T-cell (primary cell): ENCODE measurements at regions not wholly inside any gene's neighbourhood (a gene's known extent, or its start where the extent isn't known, plus 50 kb on each side); places are given as distances from the start of the nearest gene placed in this dataset.
A peak's percentile ranks its signal among the peaks of the same experiment; 100 is the strongest.

Experiments used
- ATAC-seq, 4 experiments: fragments of 200-7000 bp in 3 of 4; fragments of 150-1000 bp in 1 of 4; cut with Tn5 transposase; replicated peaks in 1 of 4; 1 replicate in 3 of 4; 2 replicates in 1 of 4; pipeline ENCODE4 v1.10.0; 2021; ENCODE audit warnings: moderate library complexity in 3 of 4, mild to moderate bottlenecking in 2 of 4, moderate number of reproducible peaks in 1 of 4
- CTCF ChIA-PET, 2 donors: fragments of 300-600 bp; sonication (Branson Sonifier 250); formaldehyde crosslinking; loops; one replicate each; lab custom pipeline; 2022; ENCODE audit warnings: antibody characterized with exemption in 2 of 2; lab: Charles Lee
- POLR2A ChIA-PET, 2 donors: fragments of 300-600 bp; sonication (Branson Sonifier 250); formaldehyde crosslinking; loops; one replicate each; lab custom pipeline; 2022; ENCODE audit warnings: antibody characterized with exemption in 2 of 2; lab: Charles Lee
- DNase-seq, 35 experiments: peaks; one replicate each; pipeline versions ENCODE4 v3.0.0 to v3.0.0-alpha.2; 2013 to 2023
- H3K27ac ChIP-seq: one replicate; pipeline ENCODE4 v1.5.1; 2013; ENCODE audit warnings: low read length
- H3K27me3 ChIP-seq, 2 experiments: replicated peaks in 1 of 2; 1 replicate in 1 of 2; 2 replicates in 1 of 2; pipeline versions ENCODE4 v1.6.1 to v1.7.0; 2013; ENCODE audit warnings: low read length in 1 of 2, mixed read lengths in 1 of 2; ENCODE audit not compliant: control insufficient read depth in 2 of 2, insufficient read depth in 2 of 2; ENCODE audit errors: extremely low read depth in 1 of 2
- H3K36me3 ChIP-seq, 2 donors: 1 replicate in 1 of 2; 2 replicates in 1 of 2; pipeline versions ENCODE4 v1.6.1 to v1.7.0; 2013; ENCODE audit warnings: low read length in 1 of 2; ENCODE audit not compliant: control insufficient read depth in 2 of 2, insufficient read depth in 1 of 2; ENCODE audit errors: extremely low read depth in 1 of 2
- H3K4me1 ChIP-seq, 2 experiments: 1 replicate in 1 of 2; 2 replicates in 1 of 2; pipeline versions ENCODE4 v1.6.1 to v1.7.0; 2013; ENCODE audit warnings: low read length in 2 of 2, mixed read lengths in 1 of 2; ENCODE audit not compliant: insufficient read depth in 2 of 2, control insufficient read depth in 1 of 2; ENCODE audit errors: extremely low read depth in 1 of 2
- H3K4me3 ChIP-seq, 2 donors: 1 replicate in 1 of 2; 2 replicates in 1 of 2; pipeline versions ENCODE4 v1.5.1 to v1.7.0; 2013; ENCODE audit warnings: mild to moderate bottlenecking in 2 of 2, low read length in 1 of 2, moderate library complexity in 1 of 2; ENCODE audit not compliant: control insufficient read depth in 1 of 2; ENCODE audit errors: extremely low read depth in 1 of 2
- H3K9me3 ChIP-seq: 2 replicates; pipeline ENCODE4 v1.7.0; 2013
- H3K27ac Mint-ChIP-seq, 2 donors: one replicate each; pipeline ENCODE4 v1.8.0; 2020 to 2021; ENCODE audit warnings: mild to moderate bottlenecking in 2 of 2, mixed read lengths in 2 of 2
- H3K27me3 Mint-ChIP-seq, 2 donors: one replicate each; pipeline ENCODE4 v1.8.0; 2021 to 2022; ENCODE audit warnings: mixed read lengths in 2 of 2
- H3K36me3 Mint-ChIP-seq: one replicate; pipeline ENCODE4 v1.8.0; 2021; ENCODE audit warnings: mixed read lengths
- H3K4me1 Mint-ChIP-seq, 3 donors: one replicate each; pipeline ENCODE4 v1.8.0; 2020 to 2022; ENCODE audit warnings: mixed read lengths in 3 of 3, mild to moderate bottlenecking in 1 of 3
- H3K4me3 Mint-ChIP-seq, 3 donors: one replicate each; pipeline ENCODE4 v1.8.0; 2020 to 2022; ENCODE audit warnings: mild to moderate bottlenecking in 3 of 3, mixed read lengths in 3 of 3, moderate library complexity in 3 of 3
- H3K9me3 Mint-ChIP-seq, 3 donors: one replicate each; pipeline ENCODE4 v1.8.0; 2020 to 2022; ENCODE audit warnings: mixed read lengths in 3 of 3
- WGBS: methylation state at CpG from one replicate; pipeline ENCODE4 v1.1.5; 2013; ENCODE audit warnings: missing lambda C conversion rate; ENCODE audit not compliant: insufficient coverage; 5-methylcytosine and 5-hydroxymethylcytosine counted together

DNA sequence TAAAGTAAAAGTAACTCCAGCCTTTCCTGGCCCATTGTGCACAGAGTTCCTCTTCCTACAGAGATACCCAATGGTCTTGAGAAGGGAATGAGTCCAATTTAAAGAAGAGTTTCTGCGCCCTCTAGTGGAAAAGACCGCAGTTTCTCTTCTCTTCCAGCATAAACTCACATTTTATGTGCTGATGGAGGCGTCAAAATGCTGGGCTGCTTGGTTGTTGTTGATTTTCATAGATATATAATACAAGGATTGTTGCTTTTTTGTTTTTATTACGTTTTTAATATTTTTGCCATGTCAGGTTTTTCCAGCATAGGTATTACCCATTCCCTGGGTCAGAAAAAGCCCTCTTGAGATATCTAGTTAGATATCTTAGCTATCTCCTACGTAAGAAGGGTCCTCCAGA lies 356.9 kb upstream of the STXBP6 start:
- Mint-ChIP-seq H3K4me3 (no peak overlapping the region), H3K36me3 (no peaks in the 10 kb centered on the region), H3K27me3 (peaks cover 0 to 4% of the 10 kb centered on the region in 2 donors), H3K27ac (no peak overlapping the region), H3K4me1 (no peaks in the 10 kb centered on the region), H3K9me3 (peaks cover 2 to 5% (median 4%) of the 10 kb centered on the region in 3 donors)
- no CpG with 5 or more reads among the region's 5 CpGs for WGBS
- ChIA-PET CTCF (interaction anchor here in 1 of 2 donors (0.6 kb wide), 1 partner anchor 387 kb away, joined by 3 read pairs; no protein-coding TSS in a partner anchor), POLR2A (no interaction called here)
- Histone ChIP-seq H3K9me3 (no peaks in the 10 kb centered on the region), H3K4me1 (no peaks in the 10 kb centered on the region), H3K27ac (no peak overlapping the region), H3K27me3 (no peaks in the 10 kb centered on the region), H3K4me3 (no peak overlapping the region), H3K36me3 (no peaks in the 10 kb centered on the region)
- no peak for ATAC-seq
- peak in 1 of 35 experiments; percentile 1 for DNase-seq

- ATAC-seq (no peak), DNase-seq (peak in 6 of 35 experiments; percentile 1 to 32 (median 4))
- Mint-ChIP-seq H3K9me3 (peaks cover 0 to 2% (median 0%) of the 10 kb centered on the region in 3 donors), H3K27ac (no peak overlapping the region), H3K4me3 (no peak overlapping the region), H3K27me3 (no peaks in the 10 kb centered on the region), H3K36me3 (no peaks in the 10 kb centered on the region), H3K4me1 (no peaks in the 10 kb centered on the region)
- ChIA-PET CTCF (interaction anchor here in 1 of 2 donors (1.2 kb wide), 1 partner anchor 11 kb away, joined by 4 read pairs; no protein-coding TSS in a partner anchor), POLR2A (no interaction called here)
- no peak overlapping the region for H3K27ac ChIP-seq
- no CpG with 5 or more reads among the region's 12 CpGs for WGBS
- H3K9me3 ChIP-seq, result no peaks in the 10 kb centered on the region
- H3K4me3 ChIP-seq, result no peak overlapping the region
- H3K36me3 ChIP-seq, result no peaks in the 10 kb centered on the region
- no peaks in the 10 kb centered on the region for H3K27me3 ChIP-seq
- H3K4me1 ChIP-seq, result no peaks in the 10 kb centered on the region
Observed at GRCh38 chr14:25400607-25401206, 350.8 kb upstream of the STXBP6 start.

DNA sequence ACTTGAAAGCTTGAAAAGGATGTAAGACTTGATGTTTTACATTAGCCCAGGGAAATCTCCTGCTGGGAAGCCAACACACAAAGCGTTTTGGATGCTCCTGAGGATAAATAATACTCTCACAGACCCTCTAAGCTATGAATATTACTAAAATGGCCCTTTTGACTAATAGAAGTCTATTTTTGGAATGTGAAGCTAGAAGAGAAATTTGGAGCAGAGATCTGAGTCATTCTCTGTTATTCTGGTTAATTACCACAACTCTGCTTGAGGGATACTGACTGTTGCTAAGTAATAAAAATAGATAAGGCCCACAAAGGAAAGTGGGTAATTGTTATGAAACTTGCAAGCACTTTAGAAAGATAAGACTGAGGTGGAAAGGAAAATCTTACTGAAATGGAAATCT lies 346.2 kb upstream of the STXBP6 start:
- Mint-ChIP-seq H3K4me3 (no peak overlapping the region), H3K9me3 (peaks cover 0 to 4% (median 2%) of the 10 kb centered on the region in 3 donors), H3K4me1 (no peaks in the 10 kb centered on the region), H3K36me3 (no peaks in the 10 kb centered on the region), H3K27me3 (no peaks in the 10 kb centered on the region), H3K27ac (no peak overlapping the region)
- DNase-seq (no peak), ATAC-seq (no peak)
- Histone ChIP-seq H3K27me3 (no peaks in the 10 kb centered on the region), H3K36me3 (no peaks in the 10 kb centered on the region), H3K4me3 (no peak overlapping the region), H3K4me1 (no peaks in the 10 kb centered on the region), H3K9me3 (no peaks in the 10 kb centered on the region), H3K27ac (no peak overlapping the region)
- ChIA-PET CTCF (interaction anchor here in 1 of 2 donors (0.6 kb wide), 1 partner anchor 14 kb away, joined by 5 read pairs; no protein-coding TSS in a partner anchor), POLR2A (no interaction called here)
- no CpG with 5 or more reads among the region's 1 CpG for WGBS

GRCh38 chr14:25394791-25395391 lies 344.9 kb upstream of the STXBP6 start:
- Mint-ChIP-seq H3K36me3 (no peaks in the 10 kb centered on the region), H3K9me3 (peaks cover 0 to 4% (median 2%) of the 10 kb centered on the region in 3 donors), H3K4me1 (no peaks in the 10 kb centered on the region), H3K27ac (no peak overlapping the region), H3K4me3 (no peak overlapping the region), H3K27me3 (no peaks in the 10 kb centered on the region)
- Histone ChIP-seq H3K27ac (no peak overlapping the region), H3K4me3 (no peak overlapping the region), H3K4me1 (no peaks in the 10 kb centered on the region), H3K9me3 (no peaks in the 10 kb centered on the region), H3K36me3 (no peaks in the 10 kb centered on the region), H3K27me3 (no peaks in the 10 kb centered on the region)
- DNase-seq (no peak), ATAC-seq (no peak)
- WGBS, result 100% methylated on average over 1 of the region's 3 CpGs
- ChIA-PET CTCF (interaction anchor here in 1 of 2 donors (0.6 kb wide), 1 partner anchor 13 kb away, joined by 8 read pairs; no protein-coding TSS in a partner anchor), POLR2A (no interaction called here)

GRCh38 chr14:25394356-25394755 lies 344.4 kb upstream of the STXBP6 start:
- ChIA-PET POLR2A (no interaction called here), CTCF (no interaction called here)
- no peak for DNase-seq
- peaks cover 0 to 4% (median 2%) of the 10 kb centered on the region in 3 donors for H3K9me3 Mint-ChIP-seq
- H3K36me3 Mint-ChIP-seq, result no peaks in the 10 kb centered on the region
- no peak overlapping the region for H3K27ac Mint-ChIP-seq
- H3K27me3 Mint-ChIP-seq, result no peaks in the 10 kb centered on the region
- no peaks in the 10 kb centered on the region for H3K4me1 Mint-ChIP-seq
- H3K4me3 Mint-ChIP-seq, result no peak overlapping the region
- H3K9me3 ChIP-seq, result no peaks in the 10 kb centered on the region
- no peaks in the 10 kb centered on the region for H3K27me3 ChIP-seq
- no peak for ATAC-seq
- no peaks in the 10 kb centered on the region for H3K4me1 ChIP-seq
- H3K4me3 ChIP-seq, result no peak overlapping the region
- H3K36me3 ChIP-seq, result no peaks in the 10 kb centered on the region
- no peak overlapping the region for H3K27ac ChIP-seq

- peaks cover 0 to 4% (median 0%) of the 10 kb centered on the region in 3 donors for H3K9me3 Mint-ChIP-seq
- Histone ChIP-seq H3K4me3 (no peak overlapping the region), H3K9me3 (no peaks in the 10 kb centered on the region), H3K4me1 (no peaks in the 10 kb centered on the region), H3K36me3 (no peaks in the 10 kb centered on the region), H3K27ac (no peak overlapping the region), H3K27me3 (no peaks in the 10 kb centered on the region)
- H3K36me3 Mint-ChIP-seq, result no peaks in the 10 kb centered on the region
- ChIA-PET POLR2A (no interaction called here), CTCF (no interaction called here)
- H3K27ac Mint-ChIP-seq, result no peak overlapping the region
- DNase-seq (no peak), ATAC-seq (no peak)
- H3K4me1 Mint-ChIP-seq, result no peaks in the 10 kb centered on the region
- H3K27me3 Mint-ChIP-seq, result no peaks in the 10 kb centered on the region
- H3K4me3 Mint-ChIP-seq, result no peak overlapping the region
- no CpG with 5 or more reads among the region's 2 CpGs for WGBS
Observed at GRCh38 chr14:25389948-25390347, 340.0 kb upstream of the STXBP6 start.
